OCI-LY7 (cell line): ENCODE measurements at regions not wholly inside any gene's neighbourhood (a gene's known extent, or its start where the extent isn't known, plus 50 kb on each side); places are given as distances from the start of the nearest gene placed in this dataset.
A peak's percentile ranks its signal among the peaks of the same experiment; 100 is the strongest.

Experiments
- BruUV-seq: library from RNA; stranded (reverse); fragments of 400-500 nt; replicated peaks from 2 replicates; lab custom pipeline; 2021; lab: Mats Ljungman, UMichigan
- CTCF ChIA-PET: fragments of 300-600 bp; sonication (Branson Sonifier 250); formaldehyde crosslinking; loops from one replicate; lab custom pipeline; 2022; ENCODE audit warnings: antibody characterized with exemption; ENCODE audit not compliant: unreplicated experiment; lab: Charles Lee
- POLR2A ChIA-PET: fragments of 300-600 bp; sonication (Branson Sonifier 250); formaldehyde crosslinking; loops from one replicate; lab custom pipeline; 2022; ENCODE audit warnings: antibody characterized with exemption; lab: Charles Lee
- DNase-seq: peaks from one replicate; pipeline ENCODE4 v3.0.0-alpha.2; 2015; ENCODE audit warnings: low spot score
- H2AFZ ChIP-seq: fragments of 200-600 bp; sonication (generic), shearing (Covaris generic); 2 replicates; pipeline ENCODE4 v1.6.1; 2014; ENCODE audit warnings: mild to moderate bottlenecking, antibody characterized with exemption, low read length, moderate library complexity
- H3K27ac ChIP-seq: fragments of 200-600 bp; sonication (generic); 2 replicates; pipeline ENCODE4 v1.5.1; 2014; ENCODE audit warnings: mixed run types, low read depth, mild to moderate bottlenecking, moderate library complexity, low read length, inconsistent platforms; ENCODE audit not compliant: poor library complexity, severe bottlenecking
- H3K36me3 ChIP-seq: fragments of 200-600 bp; sonication (generic); 2 replicates; pipeline ENCODE4 v1.6.1; 2014; ENCODE audit warnings: mild to moderate bottlenecking, antibody characterized with exemption, low read length, moderate library complexity, mixed read lengths; ENCODE audit not compliant: insufficient read depth
- H3K4me1 ChIP-seq: fragments of 200-600 bp; sonication (generic); 2 replicates; pipeline ENCODE4 v1.5.1; 2014; ENCODE audit warnings: mild to moderate bottlenecking, low read length; ENCODE audit not compliant: insufficient read depth, poor library complexity, severe bottlenecking
- H3K4me2 ChIP-seq: fragments of 200-600 bp; sonication (generic); 2 replicates; pipeline ENCODE4 v1.6.1; 2014; ENCODE audit warnings: mild to moderate bottlenecking, low read length
- H3K4me3 ChIP-seq: fragments of 200-600 bp; sonication (generic); 2 replicates; pipeline ENCODE4 v1.5.1; 2014; ENCODE audit warnings: mild to moderate bottlenecking, low read depth, low read length; ENCODE audit not compliant: poor library complexity, severe bottlenecking
- H3K79me2 ChIP-seq: fragments of 200-600 bp; sonication (generic); 2 replicates; pipeline ENCODE4 v1.6.1; 2016; ENCODE audit warnings: low read depth, mild to moderate bottlenecking, low read length, moderate library complexity, mixed read lengths; ENCODE audit not compliant: insufficient read depth
- H3K9me2 ChIP-seq: fragments of 200-600 bp; sonication (generic); 2 replicates; pipeline ENCODE4 v1.6.1; 2016; ENCODE audit warnings: mild to moderate bottlenecking, low read length, mixed read lengths; ENCODE audit not compliant: insufficient read depth
- H3K9me3 ChIP-seq: fragments of 200-600 bp; sonication (generic); 2 replicates; pipeline ENCODE4 v1.6.1; 2014; ENCODE audit warnings: mild to moderate bottlenecking, mixed run types, low read length, mixed read lengths
- H4K20me1 ChIP-seq: fragments of 200-600 bp; sonication (generic); 2 replicates; pipeline ENCODE4 v1.6.1; 2014; ENCODE audit warnings: mild to moderate bottlenecking, antibody characterized with exemption, low read length, moderate library complexity, mixed read lengths; ENCODE audit not compliant: insufficient read depth
- EZH2phosphoT487 ChIP-seq: fragments of 200-600 bp; sonication (generic); IDR thresholded peaks from 2 replicates; pipeline ENCODE4 v1.6.1; 2018; ENCODE audit warnings: low read depth, borderline replicate concordance, mild to moderate bottlenecking, mixed run types, antibody characterized with exemption, low read length, moderate library complexity, mixed read lengths
- intact Hi-C: fragments of 100-400 bp; cut with micrococcal nuclease; formaldehyde crosslinking; loops from one replicate; pipeline ENCODE4 v1.10.0; 2022; ENCODE audit not compliant: unreplicated experiment
- TF ChIP-seq, protein P1 (sequence below): fragments of 200-600 bp; sonication (generic); conservative IDR thresholded peaks from 2 replicates; pipeline ENCODE4 v1.5.1; 2014; ENCODE audit warnings: mild to moderate bottlenecking, antibody characterized with exemption, low read length, moderate library complexity, mixed read lengths

DNA sequence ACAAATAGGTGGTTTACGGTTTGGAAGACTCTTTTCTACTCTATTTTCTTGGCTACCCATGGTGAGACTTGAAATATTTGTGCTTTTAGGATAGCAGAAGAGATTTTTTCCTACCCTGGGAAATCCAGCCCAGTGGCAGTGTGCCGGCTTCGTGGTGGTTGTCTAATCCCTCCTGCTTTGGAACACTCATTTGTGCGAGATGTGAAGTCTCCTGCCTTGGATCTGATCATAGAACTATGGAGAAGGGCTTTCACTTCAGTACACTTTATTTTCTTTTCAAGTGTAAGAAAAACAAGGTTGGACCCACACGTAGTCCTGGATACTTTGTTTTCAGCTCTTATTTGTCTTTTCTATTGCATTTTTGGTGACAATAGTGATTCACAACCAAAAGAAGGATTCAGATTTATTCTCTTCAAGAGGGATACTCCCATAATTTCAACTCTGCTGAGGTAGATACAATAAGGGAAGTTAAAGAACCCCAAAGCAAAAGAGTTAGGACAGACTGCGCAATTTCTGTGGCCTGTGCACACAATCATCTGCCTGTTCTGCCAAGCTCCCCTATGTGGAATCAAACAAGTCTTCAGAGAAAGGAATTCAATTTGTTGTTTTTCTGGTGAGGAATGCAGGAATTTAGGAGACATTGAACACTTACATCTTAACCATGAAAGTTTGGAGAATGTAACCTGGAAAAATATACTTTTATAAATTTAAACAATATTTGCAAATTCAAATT lies 413.2 kb downstream of the GJA1 start:
- H3K4me2 ChIP-seq = no peak overlapping the region
- DNase-seq = no peak
- no peak overlapping the region for H3K27ac ChIP-seq
- TF ChIP-seq, protein P1, sequence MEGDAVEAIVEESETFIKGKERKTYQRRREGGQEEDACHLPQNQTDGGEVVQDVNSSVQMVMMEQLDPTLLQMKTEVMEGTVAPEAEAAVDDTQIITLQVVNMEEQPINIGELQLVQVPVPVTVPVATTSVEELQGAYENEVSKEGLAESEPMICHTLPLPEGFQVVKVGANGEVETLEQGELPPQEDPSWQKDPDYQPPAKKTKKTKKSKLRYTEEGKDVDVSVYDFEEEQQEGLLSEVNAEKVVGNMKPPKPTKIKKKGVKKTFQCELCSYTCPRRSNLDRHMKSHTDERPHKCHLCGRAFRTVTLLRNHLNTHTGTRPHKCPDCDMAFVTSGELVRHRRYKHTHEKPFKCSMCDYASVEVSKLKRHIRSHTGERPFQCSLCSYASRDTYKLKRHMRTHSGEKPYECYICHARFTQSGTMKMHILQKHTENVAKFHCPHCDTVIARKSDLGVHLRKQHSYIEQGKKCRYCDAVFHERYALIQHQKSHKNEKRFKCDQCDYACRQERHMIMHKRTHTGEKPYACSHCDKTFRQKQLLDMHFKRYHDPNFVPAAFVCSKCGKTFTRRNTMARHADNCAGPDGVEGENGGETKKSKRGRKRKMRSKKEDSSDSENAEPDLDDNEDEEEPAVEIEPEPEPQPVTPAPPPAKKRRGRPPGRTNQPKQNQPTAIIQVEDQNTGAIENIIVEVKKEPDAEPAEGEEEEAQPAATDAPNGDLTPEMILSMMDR = no peak
- no peak for TF ChIP-seq EZH2phosphoT487
- H3K9me2 ChIP-seq = no peaks in the 10 kb centered on the region
- ChIA-PET CTCF (no interaction called here), POLR2A (interaction anchor here (1.0 kb wide), 1 partner anchor 35 kb away, joined by 3 read pairs; no protein-coding TSS in a partner anchor)
- H3K9me3 ChIP-seq = no peaks in the 10 kb centered on the region
- H2AFZ ChIP-seq = no peak overlapping the region
- intact Hi-C loops = loop anchor here (2.0 kb wide), 1 partner anchor 794 kb away; no protein-coding TSS in a partner anchor
- no peaks in the 10 kb centered on the region for H3K4me1 ChIP-seq
- BruUV-seq = no TSS peak
- no peaks in the 10 kb centered on the region for H3K79me2 ChIP-seq
- H3K36me3 ChIP-seq = no peaks in the 10 kb centered on the region
- no peaks in the 10 kb centered on the region for H4K20me1 ChIP-seq
- no peak overlapping the region for H3K4me3 ChIP-seq

DNA sequence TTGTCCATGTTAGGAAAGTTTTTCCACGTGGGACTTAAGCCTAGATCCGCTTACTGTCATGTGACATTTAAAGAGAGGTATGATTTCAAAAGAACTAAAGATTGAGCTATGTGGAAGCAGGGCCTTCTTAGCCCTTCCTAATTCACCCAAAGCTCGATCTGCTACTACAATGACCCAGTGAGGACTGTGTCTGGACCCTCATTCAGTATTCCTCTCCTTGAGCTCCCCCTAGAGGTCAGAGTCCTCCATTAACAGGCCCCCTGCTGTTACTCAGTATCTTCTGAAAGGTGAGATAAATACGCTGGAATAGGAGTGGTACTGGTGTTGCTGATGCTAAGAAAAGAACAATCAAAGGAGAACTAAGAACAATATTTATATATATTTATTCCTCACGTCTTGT lies 414.0 kb downstream of the GJA1 start:
- H3K27ac ChIP-seq = no peak overlapping the region
- intact Hi-C loops = loop anchor here (2.0 kb wide), 1 partner anchor 795 kb away; no protein-coding TSS in a partner anchor
- peak; percentile 57 for DNase-seq
- TF ChIP-seq, protein P1 = peak; percentile 87
- no peak for TF ChIP-seq EZH2phosphoT487
- ChIA-PET CTCF (no interaction called here), POLR2A (interaction anchor here (0.5 to 1.0 kb wide), 2 partner anchors 36 to 1206 kb away, joined by 3 read pairs; no protein-coding TSS in a partner anchor)
- H3K4me3 ChIP-seq = no peak overlapping the region
- H3K4me2 ChIP-seq = no peak overlapping the region
- H3K9me3 ChIP-seq = no peaks in the 10 kb centered on the region
- H3K79me2 ChIP-seq = no peaks in the 10 kb centered on the region
- no peaks in the 10 kb centered on the region for H3K9me2 ChIP-seq
- no peaks in the 10 kb centered on the region for H4K20me1 ChIP-seq
- H3K4me1 ChIP-seq = no peaks in the 10 kb centered on the region
- H3K36me3 ChIP-seq = no peaks in the 10 kb centered on the region
- BruUV-seq = no TSS peak
- no peak overlapping the region for H2AFZ ChIP-seq

DNA sequence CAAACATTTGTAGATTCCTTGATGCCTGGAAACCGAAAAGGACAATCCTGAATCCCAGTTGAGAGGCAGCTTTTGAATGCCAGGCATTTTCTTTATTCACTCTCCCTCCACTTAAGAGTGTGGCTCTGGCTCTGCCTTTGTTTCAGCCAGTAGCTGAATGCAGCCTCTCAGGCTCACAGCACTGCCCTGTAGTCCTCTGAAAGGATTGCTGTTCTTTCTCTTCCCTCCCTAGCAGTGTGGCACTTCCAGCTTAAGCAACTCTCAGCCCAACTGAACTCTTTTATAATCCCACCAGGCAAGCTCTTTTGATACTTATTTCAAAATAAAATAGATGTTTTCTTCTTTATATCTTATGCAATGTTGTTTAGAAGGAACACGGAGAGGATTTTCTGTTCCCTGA lies 415.6 kb downstream of the GJA1 start:
- Histone ChIP-seq H4K20me1 (no peaks in the 10 kb centered on the region), H3K36me3 (no peaks in the 10 kb centered on the region), H3K4me3 (no peak overlapping the region), H3K27ac (no peak overlapping the region), H2AFZ (no peak overlapping the region), H3K9me2 (no peaks in the 10 kb centered on the region), H3K4me2 (no peak overlapping the region), H3K4me1 (no peaks in the 10 kb centered on the region), H3K79me2 (no peaks in the 10 kb centered on the region), H3K9me3 (no peaks in the 10 kb centered on the region)
- no TSS peak for BruUV-seq
- no peak for TF ChIP-seq EZH2phosphoT487
- TF ChIP-seq, protein P1 = no peak
- CTCF ChIA-PET = no interaction called here
- intact Hi-C loops = no loop called here
- no peak for DNase-seq
- POLR2A ChIA-PET = interaction anchor here (0.7 kb wide), 1 partner anchor 33 kb away, joined by 4 read pairs; no protein-coding TSS in a partner anchor
